Parathyroid adenoma (tissue), 2 donors: ENCODE measurements at regions not wholly inside any gene's neighbourhood (a gene's known extent, or its start where the extent isn't known, plus 50 kb on each side); places are given as distances from the start of the nearest gene placed in this dataset.

Experiments
- H2AFZ ChIP-seq: fragments of 300-600 bp; sonication (generic); one replicate; pipeline ENCODE4 v1.7.0; 2017; ENCODE audit warnings: antibody characterized with exemption, mild to moderate bottlenecking
- H3K27ac ChIP-seq: fragments of 300-600 bp; sonication (generic); one replicate; pipeline ENCODE4 v1.7.0; 2017
- H3K27me3 ChIP-seq: fragments of 300-600 bp; sonication (generic); one replicate; pipeline ENCODE4 v1.7.0; 2017; ENCODE audit warnings: low read length; ENCODE audit not compliant: control insufficient read depth, insufficient read depth
- H3K36me3 ChIP-seq: fragments of 300-600 bp; sonication (generic); one replicate; pipeline ENCODE4 v1.7.0; 2017; ENCODE audit warnings: low read length; ENCODE audit not compliant: control insufficient read depth, insufficient read depth
- H3K4me1 ChIP-seq: fragments of 300-600 bp; sonication (generic); one replicate; pipeline ENCODE4 v1.7.0; 2017; ENCODE audit warnings: control low read depth
- H3K4me2 ChIP-seq: fragments of 300-600 bp; sonication (generic); one replicate; pipeline ENCODE4 v1.7.0; 2017; ENCODE audit warnings: low read length
- H3K4me3 ChIP-seq: fragments of 300-600 bp; sonication (generic); one replicate; pipeline ENCODE4 v1.7.0; 2017; ENCODE audit warnings: low read depth, low read length
- H3K79me2 ChIP-seq: fragments of 300-600 bp; sonication (generic); one replicate; pipeline ENCODE4 v1.7.0; 2017; ENCODE audit warnings: control low read depth
- H3K9ac ChIP-seq: fragments of 300-600 bp; sonication (generic); one replicate; pipeline ENCODE4 v1.7.0; 2017; ENCODE audit warnings: mild to moderate bottlenecking
- H3K9me3 ChIP-seq: fragments of 300-600 bp; sonication (generic); one replicate; pipeline ENCODE4 v1.7.0; 2017; ENCODE audit warnings: low read length; ENCODE audit not compliant: control insufficient read depth
- TF ChIP-seq, protein P1 (sequence below): fragments of 300-600 bp; sonication (generic); IDR thresholded peaks from one replicate; pipeline ENCODE4 v1.7.0; 2017; ENCODE audit warnings: antibody characterized with exemption, mild to moderate bottlenecking
- donor health status: primary hyperparathyroidism.

- TF ChIP-seq, protein P1, sequence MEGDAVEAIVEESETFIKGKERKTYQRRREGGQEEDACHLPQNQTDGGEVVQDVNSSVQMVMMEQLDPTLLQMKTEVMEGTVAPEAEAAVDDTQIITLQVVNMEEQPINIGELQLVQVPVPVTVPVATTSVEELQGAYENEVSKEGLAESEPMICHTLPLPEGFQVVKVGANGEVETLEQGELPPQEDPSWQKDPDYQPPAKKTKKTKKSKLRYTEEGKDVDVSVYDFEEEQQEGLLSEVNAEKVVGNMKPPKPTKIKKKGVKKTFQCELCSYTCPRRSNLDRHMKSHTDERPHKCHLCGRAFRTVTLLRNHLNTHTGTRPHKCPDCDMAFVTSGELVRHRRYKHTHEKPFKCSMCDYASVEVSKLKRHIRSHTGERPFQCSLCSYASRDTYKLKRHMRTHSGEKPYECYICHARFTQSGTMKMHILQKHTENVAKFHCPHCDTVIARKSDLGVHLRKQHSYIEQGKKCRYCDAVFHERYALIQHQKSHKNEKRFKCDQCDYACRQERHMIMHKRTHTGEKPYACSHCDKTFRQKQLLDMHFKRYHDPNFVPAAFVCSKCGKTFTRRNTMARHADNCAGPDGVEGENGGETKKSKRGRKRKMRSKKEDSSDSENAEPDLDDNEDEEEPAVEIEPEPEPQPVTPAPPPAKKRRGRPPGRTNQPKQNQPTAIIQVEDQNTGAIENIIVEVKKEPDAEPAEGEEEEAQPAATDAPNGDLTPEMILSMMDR = no peak
- Histone ChIP-seq H3K9me3 (no peaks in the 10 kb centered on the region), H3K79me2 (no peaks in the 10 kb centered on the region)
Observed at GRCh38 chr2:167508709-167509108, 620.4 kb downstream of the XIRP2 start.

DNA sequence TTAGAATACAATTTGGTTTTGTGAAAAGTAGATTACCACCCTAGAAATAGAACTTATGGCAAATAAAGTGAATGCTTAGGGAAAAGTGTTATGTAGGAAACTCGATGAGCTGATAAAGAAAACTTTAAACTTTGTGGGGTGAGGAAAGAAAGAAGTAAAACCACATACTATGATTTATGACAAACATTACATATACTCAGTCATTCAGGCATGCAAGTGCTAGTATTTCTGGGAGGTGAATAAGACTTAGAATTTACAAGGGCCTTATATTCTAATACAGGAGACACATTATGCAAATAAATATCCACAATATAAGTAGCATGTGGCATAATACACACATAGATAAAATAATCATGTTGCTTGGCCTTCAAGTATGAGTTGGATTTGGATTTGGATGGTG, 618.1 kb downstream of the XIRP2 start:
- Histone ChIP-seq H3K4me1 (no peaks in the 10 kb centered on the region), H3K4me2 (no peak overlapping the region), H3K36me3 (no peaks in the 10 kb centered on the region), H3K79me2 (no peaks in the 10 kb centered on the region), H2AFZ (no peak overlapping the region), H3K27ac (no peak overlapping the region), H3K9ac (no peak overlapping the region), H3K9me3 (no peaks in the 10 kb centered on the region), H3K27me3 (no peaks in the 10 kb centered on the region), H3K4me3 (no peak overlapping the region)
- TF ChIP-seq, protein P1 = no peak

More at GRCh38 chr2:167508709-167509108, 620.4 kb downstream of the XIRP2 start:
- Histone ChIP-seq H3K4me3 (no peak overlapping the region), H3K27ac (no peak overlapping the region), H3K4me2 (no peak overlapping the region), H3K4me1 (no peaks in the 10 kb centered on the region), H3K27me3 (no peaks in the 10 kb centered on the region), H2AFZ (no peak overlapping the region), H3K36me3 (no peaks in the 10 kb centered on the region), H3K9ac (no peak overlapping the region)

DNA sequence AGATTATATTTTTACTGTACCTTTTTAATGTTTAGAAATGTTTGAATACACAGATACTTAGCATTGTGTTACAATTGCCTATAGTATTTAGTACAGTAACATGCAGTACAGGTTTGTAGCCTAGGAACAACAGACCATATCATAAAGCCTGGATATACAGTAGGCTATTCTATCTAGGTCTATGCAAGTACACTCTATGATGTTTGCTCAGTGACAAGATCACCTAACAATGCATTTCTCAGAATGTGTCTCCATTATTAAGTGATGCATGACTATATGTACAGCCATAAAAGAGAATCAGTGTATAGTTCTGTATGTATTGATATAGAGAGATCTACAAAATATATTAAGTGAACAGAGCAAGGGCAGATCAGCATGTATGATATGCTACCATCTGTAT, 616.4 kb downstream of the XIRP2 start:
- Histone ChIP-seq H3K4me3 (no peak overlapping the region), H3K79me2 (no peaks in the 10 kb centered on the region), H3K36me3 (no peaks in the 10 kb centered on the region), H2AFZ (no peak overlapping the region), H3K4me1 (no peaks in the 10 kb centered on the region), H3K4me2 (no peak overlapping the region), H3K27ac (no peak overlapping the region), H3K9ac (no peak overlapping the region), H3K27me3 (no peaks in the 10 kb centered on the region), H3K9me3 (no peaks in the 10 kb centered on the region)
- TF ChIP-seq, protein P1 = no peak

- H3K27ac ChIP-seq = no peak overlapping the region
- TF ChIP-seq, protein P1 = no peak
- H3K9ac ChIP-seq = no peak overlapping the region
- no peaks in the 10 kb centered on the region for H3K79me2 ChIP-seq
- no peak overlapping the region for H2AFZ ChIP-seq
- no peaks in the 10 kb centered on the region for H3K36me3 ChIP-seq
- no peaks in the 10 kb centered on the region for H3K27me3 ChIP-seq
- H3K4me1 ChIP-seq = no peaks in the 10 kb centered on the region
- H3K4me2 ChIP-seq = no peak overlapping the region
- no peak overlapping the region for H3K4me3 ChIP-seq
- H3K9me3 ChIP-seq = no peaks in the 10 kb centered on the region
Observed at GRCh38 chr2:167504061-167504460, 615.8 kb downstream of the XIRP2 start.

DNA sequence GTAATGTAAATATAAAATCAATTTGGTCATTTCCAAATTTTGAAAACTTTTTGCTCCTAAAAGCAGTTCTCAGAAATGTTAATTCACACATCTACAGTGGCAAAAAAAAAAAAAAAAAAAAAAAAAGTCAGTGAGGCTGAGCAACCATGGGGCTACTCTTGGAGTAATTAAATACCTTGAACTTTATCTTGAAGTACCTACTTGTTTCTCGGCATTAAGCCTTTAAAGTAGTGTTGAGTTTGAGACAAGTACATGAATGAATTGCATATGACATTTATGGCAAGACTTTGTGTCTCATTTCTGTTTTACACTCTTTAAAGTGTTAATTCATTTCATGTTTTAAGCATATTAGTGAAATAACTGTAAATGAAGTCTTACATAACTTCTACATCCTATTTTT, 613.3 kb downstream of the XIRP2 start:
- no peaks in the 10 kb centered on the region for H3K79me2 ChIP-seq
- no peaks in the 10 kb centered on the region for H3K9me3 ChIP-seq
- H3K4me2 ChIP-seq = no peak overlapping the region
- no peak overlapping the region for H3K9ac ChIP-seq
- H3K4me1 ChIP-seq = no peaks in the 10 kb centered on the region
- no peak overlapping the region for H3K27ac ChIP-seq
- no peak overlapping the region for H2AFZ ChIP-seq
- TF ChIP-seq, protein P1 = no peak
- H3K27me3 ChIP-seq = no peaks in the 10 kb centered on the region
- H3K4me3 ChIP-seq = no peak overlapping the region
- no peaks in the 10 kb centered on the region for H3K36me3 ChIP-seq
